ENCODE measurements at regions not wholly inside any gene's neighbourhood (a gene's known extent, or its start where the extent isn't known, plus 50 kb on each side); places are given as distances from the start of the nearest gene placed in this dataset.

DNA sequence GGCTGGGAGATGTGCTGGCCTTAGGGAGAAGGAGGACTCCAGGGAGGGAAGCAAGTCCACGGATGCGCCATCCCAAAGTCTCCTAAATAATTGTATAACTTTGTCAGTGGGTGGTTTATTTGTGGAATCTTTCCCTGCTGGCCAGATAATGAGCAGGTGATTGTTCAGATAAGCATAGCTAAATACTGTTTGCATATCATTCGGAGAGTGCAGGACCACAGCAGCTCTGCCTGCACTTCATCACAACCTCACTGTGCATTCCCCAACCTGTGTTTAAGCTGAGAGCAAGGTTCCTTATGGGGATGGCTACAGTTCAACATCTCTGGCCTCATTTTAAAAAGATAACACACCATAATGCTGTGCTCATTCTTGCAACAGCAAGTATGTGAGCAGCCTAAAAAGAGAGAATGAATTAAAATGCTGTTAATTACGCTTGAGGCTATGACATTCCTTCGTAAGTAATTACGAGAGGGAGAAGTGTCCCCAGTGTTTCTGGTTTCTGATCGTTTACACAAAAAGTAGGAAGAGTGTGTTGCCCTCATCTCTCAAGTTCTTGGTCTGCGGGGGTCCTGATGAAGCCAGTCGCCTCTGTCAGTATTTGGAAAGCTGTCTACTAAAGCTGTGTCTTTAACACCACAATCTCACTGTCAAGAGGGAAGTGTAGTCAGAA lies 272.0 kb upstream of the RORA start:
- DNase-seq (ENCODE audit: insufficient read length, low spot score) (no peak), FAIRE-seq (no peak)

DNA sequence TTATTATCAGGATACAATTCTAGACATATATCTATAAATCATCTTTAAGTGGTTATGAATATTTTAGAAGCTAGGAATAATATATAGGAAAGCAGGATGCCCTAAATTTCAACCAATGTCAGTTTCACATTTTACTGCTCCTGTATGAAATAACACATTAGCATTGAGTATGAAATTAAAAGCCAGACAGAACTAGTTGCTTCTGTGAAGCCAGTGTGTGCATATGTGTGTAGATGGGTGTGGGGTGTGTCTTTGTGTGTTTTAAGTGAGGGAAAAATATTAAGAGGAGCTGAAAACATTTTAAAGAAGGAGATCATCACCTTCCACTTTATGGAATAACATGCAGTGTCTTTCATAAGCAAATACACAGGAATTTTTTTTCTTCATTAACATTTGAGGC lies 271.4 kb upstream of the RORA start:
- DNase-seq (ENCODE audit: insufficient read length, low spot score), result no peak
- no peak for FAIRE-seq

DNA sequence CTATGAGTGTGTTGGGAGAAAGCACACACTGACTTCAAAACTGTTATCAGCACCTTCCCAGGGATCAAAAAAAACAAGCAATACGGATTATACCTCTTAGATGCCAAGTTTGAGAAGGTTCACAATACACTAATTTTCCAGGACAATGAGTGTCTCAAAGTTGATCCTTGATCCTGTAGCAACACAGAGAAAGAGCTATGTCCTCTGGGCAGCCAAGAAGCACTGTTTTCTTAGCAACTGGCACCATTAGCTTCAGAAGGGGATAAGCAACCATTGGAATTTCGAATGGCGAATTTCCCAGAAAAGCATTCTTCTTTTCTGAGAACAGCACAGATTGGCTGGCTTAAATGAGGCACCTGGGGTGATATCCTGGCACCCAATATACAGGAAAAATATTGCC lies 270.3 kb upstream of the RORA start:
- DNase-seq (ENCODE audit: insufficient read length, low spot score), result no peak
- no peak for FAIRE-seq

DNA sequence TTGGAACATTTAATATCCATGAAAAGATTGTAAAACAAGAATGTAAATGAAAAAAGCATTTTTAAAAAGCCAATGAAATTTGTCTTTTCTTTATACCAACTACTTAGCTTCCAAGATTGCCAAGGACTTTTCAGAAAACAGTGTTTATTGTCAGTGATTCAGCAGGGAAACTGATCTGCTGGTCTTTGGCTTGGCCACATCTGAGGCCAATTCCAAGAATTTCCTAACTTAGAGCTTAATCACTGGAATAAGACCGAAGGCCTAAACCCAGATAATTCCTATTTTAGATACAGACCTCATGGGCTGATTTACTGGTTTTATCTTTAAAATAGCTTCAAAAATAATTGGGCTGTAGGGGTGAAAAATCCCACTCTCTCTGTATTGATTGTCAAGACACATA lies 260.5 kb upstream of the RORA start:
- no peak for FAIRE-seq

DNA sequence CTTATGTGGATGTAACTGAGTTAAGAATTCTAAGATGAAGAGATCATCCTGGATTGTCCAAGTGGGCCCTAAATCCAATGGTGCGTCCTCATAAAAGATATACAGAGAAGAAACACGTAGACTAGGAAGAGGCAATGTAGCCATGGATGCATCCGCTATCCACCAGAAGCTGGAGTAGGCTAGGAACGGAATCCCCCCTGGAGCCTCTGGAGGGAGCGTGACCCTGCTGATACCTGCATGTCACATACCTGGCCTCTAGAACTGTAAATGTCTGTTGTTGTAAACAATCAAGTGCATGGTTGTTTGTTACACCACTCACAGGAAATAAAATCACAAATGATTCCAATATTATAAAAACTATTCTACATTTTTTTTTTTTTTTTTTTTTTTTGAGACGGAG lies 254.5 kb upstream of the RORA start:
- FAIRE-seq (no peak), DNase-seq (ENCODE audit: insufficient read length, low spot score) (no peak)

More for the DNA sequence above, 260.5 kb upstream of the RORA start:
- DNase-seq (ENCODE audit: insufficient read length, low spot score), result no peak

DNA sequence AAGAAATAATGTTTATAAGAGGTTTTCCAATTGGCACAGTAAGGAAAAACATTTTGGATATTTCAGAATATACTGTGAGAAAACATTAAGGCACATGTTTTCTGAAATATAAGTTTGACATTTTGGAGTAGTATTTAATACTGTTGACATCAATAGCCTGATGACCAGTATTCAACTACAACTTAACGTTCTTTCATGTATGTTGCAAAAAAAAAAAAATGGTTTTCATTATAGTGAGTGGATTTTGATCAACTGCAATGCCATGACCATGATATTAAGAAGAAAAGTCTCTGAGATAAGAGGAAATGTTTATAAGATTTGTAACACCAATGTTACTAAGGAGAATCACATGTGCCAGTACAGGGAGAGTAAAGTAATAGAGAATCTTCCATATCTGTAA lies 252.8 kb upstream of the RORA start:
- DNase-seq (ENCODE audit: insufficient read length, low spot score) (no peak), FAIRE-seq (no peak)

DNA sequence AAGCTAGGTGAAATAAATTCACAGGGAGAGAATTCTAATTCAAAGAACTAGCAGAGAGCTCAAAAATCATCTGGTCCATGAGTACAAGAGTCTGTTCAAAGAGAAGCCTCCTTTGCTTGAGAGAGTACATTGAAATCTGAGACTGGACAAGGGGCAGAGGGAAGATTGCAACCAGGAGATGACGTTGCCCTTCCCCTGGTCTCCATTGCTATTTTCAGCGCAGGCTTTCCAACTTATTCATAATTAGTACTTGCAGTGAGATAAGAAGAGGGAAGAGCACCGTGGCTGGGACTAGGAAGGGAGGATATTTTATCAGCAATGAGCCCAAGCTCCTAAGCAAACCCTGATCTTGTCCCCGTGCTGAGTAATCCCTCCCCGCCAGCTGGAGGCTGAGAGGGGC lies 251.8 kb upstream of the RORA start:
- no peak for FAIRE-seq
- no peak for DNase-seq (ENCODE audit: insufficient read length, low spot score)

DNA sequence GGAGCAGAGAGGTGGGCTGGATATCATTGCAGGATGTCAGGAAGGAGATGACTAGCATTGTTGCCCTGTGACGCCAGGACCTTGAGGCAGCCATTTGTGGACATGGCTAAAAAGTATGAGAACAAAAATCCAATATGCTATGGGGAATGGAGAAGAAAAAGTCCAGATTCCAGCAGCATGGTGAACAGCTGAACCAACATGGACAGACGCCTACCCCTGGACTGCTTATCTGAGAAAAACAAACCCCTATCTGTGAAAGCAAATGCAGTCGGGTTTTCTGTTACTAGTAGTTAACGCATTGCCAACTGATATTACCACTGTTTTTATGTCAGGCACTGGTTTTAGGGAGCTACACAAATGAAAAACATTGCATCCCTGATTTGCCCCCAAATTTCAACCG lies 251.2 kb upstream of the RORA start:
- DNase-seq (ENCODE audit: insufficient read length, low spot score) (no peak), FAIRE-seq (no peak)

DNA sequence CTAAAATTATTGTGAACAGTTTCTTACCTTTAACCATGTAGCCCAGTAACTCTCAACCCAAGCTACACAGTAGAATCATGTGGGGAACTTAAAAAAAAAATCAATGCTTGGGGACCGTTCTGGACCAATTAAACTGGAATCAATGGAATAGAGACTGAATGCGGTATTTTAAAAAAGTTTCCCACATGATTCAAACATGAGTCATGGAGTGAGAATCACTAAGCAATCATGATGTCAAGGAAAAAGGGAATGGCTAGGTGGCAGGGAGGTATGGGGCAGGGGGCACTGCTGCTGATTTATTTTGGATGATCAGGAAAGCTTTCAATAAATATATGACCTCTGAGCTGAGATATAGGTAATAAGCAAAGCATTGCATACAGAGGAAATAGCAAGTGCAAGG lies 250.5 kb upstream of the RORA start:
- no peak for DNase-seq (ENCODE audit: insufficient read length, low spot score)
- FAIRE-seq, result no peak

DNA sequence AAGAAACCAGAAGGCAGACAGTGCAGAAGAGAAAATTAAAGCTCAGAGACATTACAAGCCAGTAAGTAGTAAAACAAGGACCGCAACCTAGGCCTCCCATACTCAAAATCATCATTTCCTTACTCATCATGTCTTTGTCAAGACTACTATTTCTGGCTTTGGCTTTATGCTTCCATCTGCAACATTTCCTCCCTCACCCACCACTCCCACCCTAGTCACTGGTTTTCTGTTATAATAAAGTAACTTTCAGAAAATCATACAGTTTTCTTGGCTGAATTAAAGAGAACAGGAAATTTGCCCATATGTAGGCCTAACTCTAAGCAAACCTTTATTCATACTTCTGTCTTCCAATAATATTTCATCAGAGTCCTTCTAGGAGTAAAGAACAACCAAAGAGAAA lies 247.6 kb upstream of the RORA start:
- DNase-seq (ENCODE audit: insufficient read length, low spot score), result no peak
- FAIRE-seq, result no peak

DNA sequence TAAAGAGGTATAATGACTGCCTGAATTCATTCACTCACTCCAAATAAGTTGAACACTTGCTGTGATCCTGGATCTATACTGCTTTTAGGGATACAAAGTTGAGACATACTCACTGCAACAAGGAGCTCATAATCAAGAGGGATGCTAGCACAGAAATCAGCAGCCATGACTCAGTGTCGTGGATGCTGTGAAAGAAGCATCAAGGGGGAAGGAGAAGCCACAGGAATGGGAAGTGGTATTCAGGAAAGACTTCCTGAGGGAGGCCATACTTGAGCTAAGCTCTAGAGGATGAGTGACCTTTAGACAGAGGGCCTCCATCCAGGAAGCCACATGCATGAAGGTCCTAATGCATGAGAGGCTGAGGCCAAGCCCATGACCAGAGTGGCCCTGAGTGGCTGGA lies 245.7 kb upstream of the RORA start:
- DNase-seq (ENCODE audit: insufficient read length, low spot score) (no peak), FAIRE-seq (no peak)

DNA sequence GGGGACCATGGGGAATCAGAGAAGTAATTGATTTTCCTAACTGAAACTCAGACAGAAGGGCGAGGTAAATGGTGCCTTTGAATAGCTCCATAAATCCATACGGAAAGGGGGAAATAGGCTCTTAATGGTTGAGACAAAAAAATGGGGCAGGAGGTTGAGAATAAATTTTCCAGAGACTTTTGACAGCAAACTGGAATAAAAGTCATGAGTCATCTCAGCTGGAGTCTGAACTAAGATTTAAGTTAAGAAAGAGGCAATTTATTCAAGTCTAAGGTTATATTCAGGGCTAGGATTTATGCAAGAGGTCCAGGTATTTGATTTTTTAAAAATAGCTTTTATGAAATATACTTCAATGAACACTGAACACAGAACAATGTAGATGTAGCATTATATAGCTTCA lies 238.7 kb upstream of the RORA start:
- FAIRE-seq, result no peak
- no peak for DNase-seq (ENCODE audit: insufficient read length, low spot score)

DNA sequence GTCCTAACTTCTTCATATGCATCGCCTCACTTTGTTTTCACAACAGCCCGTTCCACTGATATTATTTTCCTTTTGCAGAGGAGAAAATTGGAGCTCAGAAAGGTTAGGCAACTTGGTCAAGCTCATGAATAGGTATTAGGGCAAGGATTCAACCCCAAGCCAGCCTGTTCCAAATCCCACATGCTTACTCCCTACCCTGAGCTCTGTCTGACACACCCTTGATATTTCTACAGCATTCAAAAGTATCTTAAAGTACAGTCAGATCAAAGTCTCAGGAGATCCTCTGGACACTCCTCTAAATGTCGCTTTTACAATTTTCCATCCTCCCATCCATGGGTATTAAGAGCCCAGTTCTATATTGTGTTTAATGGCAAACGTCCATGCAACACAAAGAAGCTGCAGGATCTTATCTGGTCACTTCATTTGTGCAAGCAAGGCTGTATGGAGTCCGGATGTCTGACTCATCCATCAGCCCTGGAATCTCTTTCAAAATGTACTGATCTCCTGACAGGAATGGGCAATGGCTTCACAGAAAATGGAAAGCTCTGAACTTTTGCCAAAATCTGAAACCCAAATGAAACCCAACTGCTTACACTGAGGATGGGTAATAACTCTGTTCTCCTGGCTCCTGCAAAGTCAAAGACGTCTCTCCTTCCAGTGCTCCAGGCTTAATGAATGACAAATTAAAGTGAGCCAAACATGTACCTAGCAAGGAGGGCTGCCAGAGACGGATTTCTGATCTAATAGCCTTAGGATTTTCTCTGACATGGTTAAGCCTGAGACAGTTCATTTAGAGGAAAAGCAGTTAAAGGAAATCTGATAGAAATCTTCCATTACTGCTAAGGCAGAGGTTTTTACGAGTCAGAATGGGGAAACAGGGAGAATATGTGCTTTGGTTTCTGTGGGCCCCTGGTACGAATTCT lies 230.9 kb upstream of the RORA start:
- no peak for DNase-seq (ENCODE audit: insufficient read length, low spot score)
- FAIRE-seq, result no peak

DNA sequence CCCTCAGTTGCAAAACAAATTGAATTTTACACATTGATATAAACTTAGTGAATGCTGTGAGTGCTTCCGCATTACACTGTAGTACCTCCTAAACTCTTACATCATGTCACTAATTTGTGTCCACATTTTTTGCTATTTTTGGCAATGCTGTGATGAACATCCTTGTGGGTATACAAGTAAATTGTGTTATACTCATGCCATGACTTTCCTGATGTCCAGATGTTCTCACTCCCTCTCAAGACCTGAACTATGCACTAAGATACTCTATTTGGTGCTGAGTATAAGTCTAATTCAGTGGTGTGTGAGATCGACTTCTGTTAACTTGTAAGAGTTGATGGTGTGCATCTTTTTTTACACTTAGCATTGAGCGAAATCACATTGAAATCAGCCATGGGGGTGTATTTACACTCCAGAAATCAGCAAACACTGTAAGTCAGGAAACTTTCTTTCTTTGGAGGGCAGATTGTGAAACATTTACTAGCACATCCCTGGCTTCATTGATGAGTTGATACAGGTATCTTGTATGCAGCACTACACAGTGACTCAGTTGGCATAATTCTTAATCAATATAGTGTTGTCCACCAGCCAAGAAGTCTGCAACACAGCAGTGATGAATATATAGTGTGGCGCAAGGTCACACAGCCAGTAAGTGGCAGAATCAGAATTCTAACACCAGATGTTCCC lies 228.1 kb upstream of the RORA start:
- DNase-seq (ENCODE audit: insufficient read length, low spot score) (no peak), FAIRE-seq (no peak)

DNA sequence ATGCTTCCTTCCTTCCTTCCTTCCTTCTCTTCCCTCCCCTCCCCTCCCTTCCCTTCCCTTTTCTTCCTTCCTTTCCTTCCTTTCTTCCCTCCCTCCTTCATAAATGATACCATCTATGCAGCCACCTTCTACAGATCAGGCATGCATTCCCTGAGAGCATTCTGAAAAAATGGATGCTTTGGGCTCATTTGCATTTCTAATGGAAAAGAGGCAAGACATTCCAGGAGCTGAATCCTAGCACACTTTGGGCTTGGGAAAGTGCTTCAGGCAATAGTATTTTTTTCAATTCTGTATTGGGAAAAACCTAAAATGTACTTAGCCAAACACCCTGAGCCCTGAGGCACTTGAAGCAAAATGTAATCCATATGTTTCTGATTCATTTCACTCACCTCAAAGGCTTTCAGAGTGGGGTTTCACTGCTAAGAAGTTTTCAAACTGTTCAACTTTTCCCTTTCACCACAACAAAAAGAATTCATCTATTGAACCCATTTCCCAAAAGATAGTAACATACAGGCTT lies 220.1 kb upstream of the RORA start:
- DNase-seq (ENCODE audit: insufficient read length, low spot score) (no peak), FAIRE-seq (no peak)

DNA sequence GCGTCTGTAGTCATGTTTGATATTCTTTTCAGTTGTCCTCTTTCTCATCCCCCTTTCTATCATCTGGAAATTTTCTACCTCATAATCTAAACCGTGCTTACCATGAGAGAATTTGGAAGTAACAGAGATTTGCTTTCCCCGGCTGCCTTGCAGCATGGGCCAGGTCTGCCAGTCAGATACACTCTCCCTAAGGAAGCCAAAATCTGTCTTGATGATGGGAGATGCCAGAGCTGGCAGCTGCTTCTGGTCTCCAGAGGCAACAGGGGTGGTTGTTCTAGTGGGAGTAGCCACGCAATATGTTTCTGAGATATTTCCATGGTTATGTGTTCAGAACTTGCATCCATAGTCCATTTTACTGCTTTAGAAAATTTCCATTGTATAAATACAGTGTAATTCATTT lies 218.9 kb upstream of the RORA start:
- DNase-seq (ENCODE audit: insufficient read length, low spot score), result no peak
- FAIRE-seq, result no peak

DNA sequence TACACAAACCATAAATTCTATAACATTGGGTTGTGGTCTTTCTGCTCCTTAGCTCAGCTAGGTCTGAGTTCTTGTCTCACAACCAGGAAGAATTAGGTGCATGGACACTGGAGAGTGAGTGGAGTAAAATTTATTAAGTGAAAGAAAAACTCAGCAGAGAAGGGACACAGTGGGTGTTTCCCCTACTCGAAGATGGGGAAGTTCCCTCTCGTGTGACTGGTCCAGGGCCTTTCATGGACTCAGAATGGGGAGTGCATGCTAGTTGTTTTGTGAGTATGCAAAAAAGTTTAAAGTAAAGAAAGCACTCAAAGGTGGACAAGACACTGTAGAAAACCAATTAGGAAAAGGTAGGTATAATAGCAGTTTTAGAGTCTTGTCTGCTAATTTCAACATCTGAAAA lies 215.5 kb upstream of the RORA start:
- DNase-seq (ENCODE audit: insufficient read length, low spot score) (no peak), FAIRE-seq (no peak)

DNA sequence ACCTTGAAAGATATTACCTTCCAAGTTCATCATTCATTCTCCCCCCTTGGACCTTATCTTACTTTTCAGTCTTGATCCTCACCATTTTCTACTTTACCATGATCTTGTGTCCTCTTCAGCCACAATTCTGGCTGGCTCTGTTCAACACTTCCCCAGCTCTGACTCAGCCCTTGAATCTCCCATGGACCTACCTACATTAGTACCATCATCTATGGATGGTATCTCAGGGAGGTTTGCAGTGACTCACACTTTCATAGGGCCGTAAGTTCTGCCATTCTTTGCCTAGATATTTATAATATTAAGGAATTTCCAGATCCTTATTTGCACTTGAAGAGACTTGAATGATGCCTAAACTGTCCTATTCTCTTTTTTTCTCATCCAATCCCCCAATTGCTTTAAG lies 213.7 kb upstream of the RORA start:
- FAIRE-seq (no peak), DNase-seq (ENCODE audit: insufficient read length, low spot score) (no peak)

DNA sequence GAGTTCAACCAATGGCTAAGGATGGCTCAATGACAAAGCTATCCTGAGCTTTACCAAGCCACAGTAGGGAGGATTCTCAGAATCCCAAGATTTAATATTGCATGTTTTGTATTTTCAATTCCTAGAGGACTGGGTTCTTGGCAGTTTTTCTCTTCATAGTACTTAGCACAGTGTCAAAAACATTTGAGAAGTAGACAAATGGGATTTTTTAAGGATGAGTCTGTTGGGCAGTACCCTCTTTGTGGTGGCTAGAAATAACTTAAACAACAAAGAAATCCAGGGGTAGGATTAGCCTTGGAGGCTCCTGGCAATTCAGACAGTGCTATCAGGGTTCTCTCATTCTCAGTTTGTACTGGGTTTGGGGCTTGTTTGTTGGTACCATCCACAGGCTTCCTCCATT lies 212.8 kb upstream of the RORA start:
- DNase-seq (ENCODE audit: insufficient read length, low spot score), result no peak
- no peak for FAIRE-seq

DNA sequence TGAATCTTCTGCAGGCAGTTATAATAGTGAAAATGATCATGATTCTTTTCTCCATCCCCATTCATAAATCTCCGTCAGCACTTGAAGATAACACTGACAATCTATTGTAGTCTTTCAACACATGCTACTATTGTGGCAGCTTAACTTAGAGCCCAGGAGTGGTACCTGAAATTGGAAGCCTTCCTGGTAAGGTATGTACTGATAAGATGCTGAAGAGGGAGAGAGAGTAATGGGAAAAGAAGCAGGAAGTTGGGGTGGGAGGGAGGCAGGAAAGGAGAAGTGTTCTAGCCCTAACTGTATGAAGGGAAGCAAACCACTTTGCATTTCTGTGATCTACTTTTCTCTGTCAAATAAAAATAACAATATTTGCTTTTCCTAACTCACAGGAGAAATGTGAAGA lies 197.4 kb upstream of the RORA start:
- no peak for FAIRE-seq
- no peak for DNase-seq (ENCODE audit: insufficient read length, low spot score)

DNA sequence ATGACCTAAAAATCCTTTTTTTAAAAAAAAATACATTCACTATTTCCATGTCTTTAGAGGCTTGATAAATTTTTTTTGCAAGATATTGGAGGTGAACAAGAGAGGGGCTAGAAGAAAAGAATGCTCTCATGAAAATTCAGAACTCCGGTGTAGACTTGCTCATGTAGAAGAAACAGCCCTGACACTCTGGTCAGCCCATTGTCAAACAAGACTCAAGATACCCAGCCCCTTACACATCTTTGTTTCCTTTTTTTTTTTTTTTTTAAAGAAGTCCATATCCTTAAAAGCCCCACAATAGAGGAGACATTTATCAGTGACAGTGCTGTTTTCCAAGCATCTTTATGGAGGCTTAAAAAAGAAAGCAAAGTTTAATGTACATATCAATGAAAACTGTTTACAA lies 196.8 kb upstream of the RORA start:
- FAIRE-seq, result no peak
- no peak for DNase-seq (ENCODE audit: insufficient read length, low spot score)

DNA sequence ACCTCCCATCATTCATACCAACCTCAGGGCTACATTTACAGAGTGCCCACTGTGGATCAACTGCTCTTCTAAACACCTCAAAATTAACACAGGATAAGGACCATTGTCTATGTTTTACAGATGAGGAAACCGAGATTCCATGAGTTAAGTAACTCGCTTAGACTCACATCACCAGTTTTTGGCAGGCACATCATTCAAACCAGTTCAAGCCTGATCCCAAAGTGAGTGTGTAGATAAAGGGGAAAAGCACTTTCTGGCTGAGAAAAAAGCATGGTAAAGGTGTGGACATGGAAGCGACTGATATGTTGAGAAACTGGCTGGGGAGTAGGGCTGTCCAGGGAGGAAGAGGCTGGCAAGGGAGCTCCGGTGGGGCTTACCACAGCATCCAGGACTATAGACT lies 193.7 kb upstream of the RORA start:
- DNase-seq (ENCODE audit: insufficient read length, low spot score) (no peak), FAIRE-seq (no peak)
